ENCODE measurements at regions not wholly inside any gene's neighbourhood (a gene's known extent, or its start where the extent isn't known, plus 50 kb on each side); places are given as distances from the start of the nearest gene placed in this dataset.

DNA sequence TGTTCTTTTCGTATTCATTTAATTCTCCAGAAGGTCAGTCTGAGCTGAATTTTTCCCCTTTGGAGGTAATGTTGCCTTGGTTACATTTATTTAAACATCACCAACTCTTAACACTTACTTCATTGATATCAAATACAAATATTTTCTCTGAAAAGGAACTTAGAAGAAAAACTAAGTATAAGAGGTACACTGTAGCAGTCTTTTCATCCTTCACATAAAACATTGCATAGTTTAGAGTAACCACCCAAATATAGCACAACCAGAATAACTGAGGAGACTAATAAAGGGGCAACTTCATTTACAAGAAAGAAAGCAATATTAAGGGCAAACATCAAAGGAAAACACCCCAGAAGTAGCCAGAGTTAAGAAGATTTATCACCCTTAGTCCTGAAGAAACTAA is 1115.0 kb upstream of the POT1 start:
- H3K36me3 Mint-ChIP-seq = no peaks in the 10 kb centered on the region
- no peak for DNase-seq (ENCODE audit: extremely low spot score, unreplicated experiment)
- H3K9me3 Mint-ChIP-seq = no peaks in the 10 kb centered on the region
- H3K27me3 Mint-ChIP-seq = no peaks in the 10 kb centered on the region
- TF ChIP-seq, protein P1, sequence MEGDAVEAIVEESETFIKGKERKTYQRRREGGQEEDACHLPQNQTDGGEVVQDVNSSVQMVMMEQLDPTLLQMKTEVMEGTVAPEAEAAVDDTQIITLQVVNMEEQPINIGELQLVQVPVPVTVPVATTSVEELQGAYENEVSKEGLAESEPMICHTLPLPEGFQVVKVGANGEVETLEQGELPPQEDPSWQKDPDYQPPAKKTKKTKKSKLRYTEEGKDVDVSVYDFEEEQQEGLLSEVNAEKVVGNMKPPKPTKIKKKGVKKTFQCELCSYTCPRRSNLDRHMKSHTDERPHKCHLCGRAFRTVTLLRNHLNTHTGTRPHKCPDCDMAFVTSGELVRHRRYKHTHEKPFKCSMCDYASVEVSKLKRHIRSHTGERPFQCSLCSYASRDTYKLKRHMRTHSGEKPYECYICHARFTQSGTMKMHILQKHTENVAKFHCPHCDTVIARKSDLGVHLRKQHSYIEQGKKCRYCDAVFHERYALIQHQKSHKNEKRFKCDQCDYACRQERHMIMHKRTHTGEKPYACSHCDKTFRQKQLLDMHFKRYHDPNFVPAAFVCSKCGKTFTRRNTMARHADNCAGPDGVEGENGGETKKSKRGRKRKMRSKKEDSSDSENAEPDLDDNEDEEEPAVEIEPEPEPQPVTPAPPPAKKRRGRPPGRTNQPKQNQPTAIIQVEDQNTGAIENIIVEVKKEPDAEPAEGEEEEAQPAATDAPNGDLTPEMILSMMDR (conservative IDR thresholded peaks at IDR 0.05) = no peak
- no peak overlapping the region for H3K4me3 Mint-ChIP-seq
- no peaks in the 10 kb centered on the region for H3K4me1 Mint-ChIP-seq (ENCODE audit: unreplicated experiment)
- H3K27ac Mint-ChIP-seq = no peak overlapping the region

DNA sequence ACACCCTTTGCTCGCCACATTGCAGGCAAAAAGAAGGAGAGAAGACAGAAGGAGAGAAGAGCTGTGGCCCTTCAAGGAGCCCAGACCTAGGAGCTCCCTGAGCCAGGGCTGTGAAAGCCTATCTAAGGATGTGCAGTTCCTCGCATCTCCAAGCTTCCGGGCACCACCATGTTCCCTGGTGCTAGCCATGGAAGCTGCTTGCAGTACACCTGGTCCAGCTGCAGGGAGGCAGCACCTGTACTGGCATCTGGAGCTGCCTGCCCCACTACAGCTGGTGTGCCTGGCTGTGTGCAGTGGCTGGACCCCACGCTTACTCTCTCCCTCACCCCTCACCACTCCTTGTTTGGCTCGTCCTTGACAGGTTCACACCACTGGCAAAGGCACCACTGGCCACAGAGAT is 1111.8 kb upstream of the POT1 start:
- TF ChIP-seq, protein P1 (conservative IDR thresholded peaks at IDR 0.05) = no peak
- Mint-ChIP-seq H3K27ac (no peak overlapping the region), H3K9me3 (no peaks in the 10 kb centered on the region), H3K4me3 (no peak overlapping the region), H3K4me1 (ENCODE audit: unreplicated experiment) (no peaks in the 10 kb centered on the region), H3K27me3 (no peaks in the 10 kb centered on the region), H3K36me3 (no peaks in the 10 kb centered on the region)
- DNase-seq (ENCODE audit: extremely low spot score, unreplicated experiment) = no peak

DNA sequence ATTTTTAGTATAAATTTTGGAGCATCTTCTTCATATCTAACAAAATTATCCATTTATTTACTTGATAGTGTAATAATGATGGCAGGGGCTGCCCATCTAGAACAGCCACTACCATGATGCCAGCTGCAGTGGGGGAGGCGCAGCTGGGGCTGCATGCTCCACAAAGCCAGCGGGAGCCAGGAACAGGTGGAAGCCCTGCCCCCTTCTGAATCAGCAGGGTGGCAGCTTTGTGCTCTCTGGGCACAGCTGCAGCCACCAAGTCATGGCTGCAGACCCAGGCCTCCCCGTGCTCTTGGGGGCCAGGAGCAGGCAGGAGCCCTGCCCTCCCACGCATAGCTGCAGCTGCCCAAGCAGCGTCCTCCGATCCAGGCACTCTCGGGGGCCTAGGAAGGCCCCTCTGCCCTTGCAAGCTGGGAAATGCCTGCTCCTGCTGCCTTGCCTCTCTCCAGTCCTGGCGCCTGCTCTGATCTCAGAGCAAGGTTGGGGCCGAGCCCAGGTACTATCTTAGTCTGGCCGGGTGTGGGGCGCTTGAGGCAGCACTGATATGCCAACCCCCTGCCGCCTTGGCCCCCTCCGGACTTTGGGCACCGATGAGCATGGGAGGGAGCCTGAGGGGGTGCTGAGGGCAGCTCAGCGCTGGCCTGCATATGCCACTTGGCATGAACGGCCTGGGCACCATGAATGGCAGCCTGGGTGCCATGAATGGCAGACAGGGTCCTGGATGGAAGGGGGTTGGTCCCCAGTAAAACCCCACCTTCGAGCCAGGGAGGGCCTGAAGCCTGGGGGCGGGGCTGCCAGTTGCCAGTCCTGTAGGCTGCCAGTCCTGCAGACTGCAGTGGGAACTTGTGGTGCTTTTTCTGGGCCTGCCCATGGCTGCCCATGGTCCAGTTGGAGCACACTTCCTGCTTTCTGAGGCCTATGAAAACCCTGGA is 1110.8 kb upstream of the POT1 start:
- H3K9me3 Mint-ChIP-seq = no peaks in the 10 kb centered on the region
- H3K4me1 Mint-ChIP-seq (ENCODE audit: unreplicated experiment) = no peaks in the 10 kb centered on the region
- TF ChIP-seq, protein P1 (conservative IDR thresholded peaks at IDR 0.05) = no peak
- DNase-seq (ENCODE audit: extremely low spot score, unreplicated experiment) = no peak
- no peak overlapping the region for H3K4me3 Mint-ChIP-seq
- H3K27ac Mint-ChIP-seq = no peak overlapping the region
- no peaks in the 10 kb centered on the region for H3K27me3 Mint-ChIP-seq
- H3K36me3 Mint-ChIP-seq = no peaks in the 10 kb centered on the region

DNA sequence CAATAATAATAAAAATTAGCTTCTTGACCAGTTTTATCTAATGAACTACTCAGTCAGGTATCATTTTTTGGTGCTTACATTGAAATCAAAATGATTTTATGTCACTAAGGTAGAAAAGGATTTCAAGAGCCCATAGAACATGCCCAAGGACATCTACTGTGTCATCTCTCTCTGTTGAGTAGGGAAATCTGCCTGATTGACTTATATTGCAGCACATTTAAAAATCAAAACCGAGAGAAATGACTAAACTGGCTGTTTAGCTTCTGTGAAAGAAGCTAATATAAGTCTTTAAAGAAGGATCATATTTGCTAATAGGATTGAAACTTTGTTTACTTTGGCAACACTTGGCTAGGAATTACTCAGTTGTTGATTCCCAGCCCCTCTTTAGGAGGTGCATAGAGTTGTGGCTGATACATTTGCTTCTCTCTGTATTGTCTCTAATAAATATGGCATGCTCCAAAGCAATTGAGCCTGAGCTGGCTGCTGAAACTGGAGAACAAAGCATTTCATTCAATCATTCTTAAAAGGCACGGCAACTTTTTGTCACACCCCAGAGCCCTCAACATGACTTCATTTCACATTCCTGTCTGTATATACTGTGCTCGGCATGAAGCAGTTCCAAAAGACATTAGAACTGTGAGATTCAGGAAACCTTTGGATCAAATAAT is 1096.9 kb upstream of the POT1 start:
- Mint-ChIP-seq H3K9me3 (no peaks in the 10 kb centered on the region), H3K27ac (peak overlapping the region; percentile 81), H3K4me3 (peak overlapping the region; percentile 20), H3K27me3 (no peaks in the 10 kb centered on the region), H3K36me3 (no peaks in the 10 kb centered on the region), H3K4me1 (ENCODE audit: unreplicated experiment) (peaks cover 6% of the 10 kb centered on the region)
- DNase-seq (ENCODE audit: extremely low spot score, unreplicated experiment) = no peak
- TF ChIP-seq, protein P1 (conservative IDR thresholded peaks at IDR 0.05) = no peak

DNA sequence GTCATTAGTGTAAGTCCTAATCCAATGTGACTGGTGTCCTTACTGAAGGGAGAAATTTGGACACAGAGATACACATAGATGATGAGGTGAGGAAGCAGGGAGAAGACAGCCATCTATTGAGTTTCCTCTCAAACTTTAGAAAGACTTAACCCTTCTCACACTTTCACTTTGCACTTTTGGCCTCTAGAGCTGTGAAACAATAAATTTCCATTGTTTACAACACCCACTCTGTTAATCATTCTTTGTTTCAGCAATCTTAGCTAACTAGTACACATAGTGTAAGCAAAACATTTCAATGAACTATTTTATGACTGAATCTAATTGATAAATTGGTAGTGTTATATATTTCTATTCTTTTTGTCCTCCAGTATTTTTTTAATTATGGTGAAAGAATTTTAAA is 1092.8 kb upstream of the POT1 start:
- H3K9me3 Mint-ChIP-seq = no peaks in the 10 kb centered on the region
- H3K27me3 Mint-ChIP-seq = no peaks in the 10 kb centered on the region
- H3K27ac Mint-ChIP-seq = no peak overlapping the region
- no peaks in the 10 kb centered on the region for H3K36me3 Mint-ChIP-seq
- TF ChIP-seq, protein P1 (conservative IDR thresholded peaks at IDR 0.05) = no peak
- H3K4me1 Mint-ChIP-seq (ENCODE audit: unreplicated experiment) = peaks cover 6% of the 10 kb centered on the region
- H3K4me3 Mint-ChIP-seq = no peak overlapping the region
- no peak for DNase-seq (ENCODE audit: extremely low spot score, unreplicated experiment)

Measured in type B pancreatic cell (in vitro differentiated cells).